ENCODE measurements at regions not wholly inside any gene's neighbourhood (a gene's known extent, or its start where the extent isn't known, plus 50 kb on each side); places are given as distances from the start of the nearest gene placed in this dataset.
"Not testable (repeated sequence)": the region's sequence is repeated elsewhere in the genome, so short reads cannot be mapped to it uniquely, and the experiment has no call there.

GRCh38 chr7:32681174-32681518, 185.9 kb downstream of the AVL9 start:
- no peak for DNase-seq (ENCODE audit: low spot score)

- no peak for DNase-seq (ENCODE audit: low spot score)
These were observed 185.2 kb downstream of the AVL9 start for GRCh38 chr7:32680259-32681173.

- DNase-seq (ENCODE audit: low spot score), result no peak
These were observed 183.9 kb downstream of the AVL9 start for GRCh38 chr7:32679192-32679591.

GRCh38 chr7:32677593-32677992, 182.3 kb downstream of the AVL9 start:
- DNase-seq (ENCODE audit: low spot score), result no peak

GRCh38 chr7:32676249-32676941, 181.1 kb downstream of the AVL9 start:
- DNase-seq (ENCODE audit: low spot score), result no peak

- DNase-seq (ENCODE audit: low spot score), result no peak
These were observed 178.1 kb downstream of the AVL9 start for GRCh38 chr7:32673275-32673983.

- DNase-seq (ENCODE audit: low spot score), result peak; percentile 73
These were observed 175.1 kb downstream of the AVL9 start for GRCh38 chr7:32670110-32671025.

- peak; percentile 74 for DNase-seq (ENCODE audit: low spot score)
These were observed 174.0 kb downstream of the AVL9 start for GRCh38 chr7:32669173-32669870.

GRCh38 chr7:32668387-32669097, 173.3 kb downstream of the AVL9 start:
- DNase-seq (ENCODE audit: low spot score), result not testable (repeated sequence)

- not testable (repeated sequence) for DNase-seq (ENCODE audit: low spot score)
These were observed 172.3 kb downstream of the AVL9 start for GRCh38 chr7:32667586-32667985.

- not testable (repeated sequence) for DNase-seq (ENCODE audit: low spot score)
These were observed 168.5 kb downstream of the AVL9 start for GRCh38 chr7:32663805-32664211.

- not testable (repeated sequence) for DNase-seq (ENCODE audit: low spot score)
These were observed 167.2 kb downstream of the AVL9 start for GRCh38 chr7:32662509-32662908.

GRCh38 chr7:32661929-32662328, 166.6 kb downstream of the AVL9 start:
- no peak for DNase-seq (ENCODE audit: low spot score)

- DNase-seq (ENCODE audit: low spot score), result no peak
These were observed 166.2 kb downstream of the AVL9 start for GRCh38 chr7:32661501-32661900.

GRCh38 chr7:32660936-32661335, 165.6 kb downstream of the AVL9 start:
- DNase-seq (ENCODE audit: low spot score), result peak; percentile 59

- no peak for DNase-seq (ENCODE audit: low spot score)
These were observed 164.6 kb downstream of the AVL9 start for GRCh38 chr7:32659853-32660252.

GRCh38 chr7:32658467-32658869, 163.2 kb downstream of the AVL9 start:
- DNase-seq (ENCODE audit: low spot score), result no peak

GRCh38 chr7:32658034-32658433, 162.7 kb downstream of the AVL9 start:
- DNase-seq (ENCODE audit: low spot score), result no peak

GRCh38 chr7:32654549-32654948, 159.3 kb downstream of the AVL9 start:
- not testable (repeated sequence) for DNase-seq (ENCODE audit: low spot score)

- not testable (repeated sequence) for DNase-seq (ENCODE audit: low spot score)
These were observed 155.1 kb downstream of the AVL9 start for GRCh38 chr7:32650356-32650755.

All from COLO829 (cell line).